Fibroblast of lung (primary cell): ENCODE measurements at regions not wholly inside any gene's neighbourhood (a gene's known extent, or its start where the extent isn't known, plus 50 kb on each side); places are given as distances from the start of the nearest gene placed in this dataset.
A peak's percentile ranks its signal among the peaks of the same experiment; 100 is the strongest.

Source experiments
- DNase-seq, 2 donors: peaks; one replicate each; pipeline versions ENCODE4 v3.0.0 to v3.0.0-alpha.2; 2010; ENCODE audit warnings: low read depth in 2 of 2
- H2AFZ ChIP-seq: 2 replicates; pipeline ENCODE4 v1.5.1; 2012; ENCODE audit warnings: low read length, control low read depth, inconsistent platforms
- H3K27ac ChIP-seq: 2 replicates; pipeline ENCODE4 v1.5.1; 2011; ENCODE audit warnings: low read length, control low read depth; ENCODE audit not compliant: insufficient read depth
- H3K27me3 ChIP-seq: 2 replicates; pipeline ENCODE4 v1.5.1; 2011; ENCODE audit warnings: mild to moderate bottlenecking, low read length; ENCODE audit not compliant: control insufficient read depth, insufficient read depth
- H3K36me3 ChIP-seq: 2 replicates; pipeline ENCODE4 v1.5.1; 2011; ENCODE audit warnings: low read length; ENCODE audit not compliant: control insufficient read depth, insufficient read depth
- H3K4me1 ChIP-seq: 2 replicates; pipeline ENCODE4 v1.5.1; 2011; ENCODE audit warnings: low read length; ENCODE audit not compliant: control insufficient read depth, insufficient read depth; ENCODE audit errors: extremely low read depth
- H3K4me2 ChIP-seq: 2 replicates; pipeline ENCODE4 v1.5.1; 2011; ENCODE audit warnings: low read length, control low read depth; ENCODE audit not compliant: insufficient read depth; ENCODE audit errors: extremely low read depth
- H3K4me3 ChIP-seq, 4 experiments: fragments of 200-600 bp in 1 of 4; sonication (generic) in 1 of 4; replicated peaks in 1 of 4; 2 replicates each; pipeline ENCODE4 v1.5.1; 2011 to 2016; ENCODE audit warnings: low read length in 4 of 4, low read depth in 3 of 4, mild to moderate bottlenecking in 3 of 4, control low read depth in 2 of 4, inconsistent platforms in 1 of 4, mixed read lengths in 1 of 4; ENCODE audit not compliant: insufficient read depth in 1 of 4; ENCODE audit errors: control extremely low read depth in 1 of 4
- H3K79me2 ChIP-seq: 2 replicates; pipeline ENCODE4 v1.5.1; 2012; ENCODE audit warnings: mild to moderate bottlenecking, low read length, inconsistent platforms; ENCODE audit not compliant: control insufficient read depth, insufficient read depth
- H3K9ac ChIP-seq: 2 replicates; pipeline ENCODE4 v1.5.1; 2011; ENCODE audit warnings: mild to moderate bottlenecking, low read length, control low read depth; ENCODE audit not compliant: insufficient read depth
- H3K9me3 ChIP-seq: 2 replicates; pipeline ENCODE4 v1.5.1; 2012; ENCODE audit warnings: low read depth, low read length; ENCODE audit not compliant: control insufficient read depth, insufficient read depth
- H4K20me1 ChIP-seq: 2 replicates; pipeline ENCODE4 v1.5.1; 2011; ENCODE audit warnings: low read length; ENCODE audit not compliant: control insufficient read depth, insufficient read depth; ENCODE audit errors: extremely low read depth
- CTCF ChIP-seq, 2 donors: IDR thresholded peaks in 1 of 2; conservative IDR thresholded peaks in 1 of 2; 1 replicate in 1 of 2; 2 replicates in 1 of 2; pipeline ENCODE4 v1.5.1; 2011 to 2012; ENCODE audit warnings: low read length in 2 of 2, control low read depth in 1 of 2, inconsistent platforms in 1 of 2, low read depth in 1 of 2, mild to moderate bottlenecking in 1 of 2
- EZH2 ChIP-seq: IDR thresholded peaks from 2 replicates; pipeline ENCODE4 v1.5.1; 2012; ENCODE audit warnings: low read length, control low read depth, mild to moderate bottlenecking; ENCODE audit errors: missing control alignments

DNA sequence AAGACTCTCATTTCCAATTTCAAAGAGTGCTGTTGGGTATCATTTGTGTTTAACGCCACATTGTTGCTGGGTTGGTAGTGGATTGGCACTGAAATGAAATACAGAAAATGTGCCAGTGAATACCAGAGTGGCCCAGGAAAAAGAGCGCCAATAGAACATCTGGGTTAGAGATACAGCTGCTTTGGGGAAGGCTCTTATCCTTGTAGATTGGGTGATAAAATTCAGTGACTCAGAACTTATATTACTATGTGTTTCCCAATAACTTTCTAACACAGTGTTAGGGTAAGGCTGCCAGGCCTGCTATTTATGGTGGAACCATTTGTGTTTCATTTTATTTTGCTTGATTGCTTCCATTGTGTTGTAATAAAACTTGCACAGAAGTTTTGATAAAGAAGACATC is 168.2 kb upstream of the SSTR1 start:
- no peaks in the 10 kb centered on the region for H3K9me3 ChIP-seq
- no peaks in the 10 kb centered on the region for H3K4me1 ChIP-seq
- H3K27me3 ChIP-seq = no peaks in the 10 kb centered on the region
- no peaks in the 10 kb centered on the region for H4K20me1 ChIP-seq
- H3K36me3 ChIP-seq = no peaks in the 10 kb centered on the region
- H3K79me2 ChIP-seq = no peaks in the 10 kb centered on the region
- no peak overlapping the region for H3K4me2 ChIP-seq
- DNase-seq = peak in 1 of 2 donors; percentile 51
- no peak overlapping the region for H2AFZ ChIP-seq
- no peak overlapping the region for H3K27ac ChIP-seq
- TF ChIP-seq EZH2 (no peak), CTCF (conservative IDR thresholded peaks at IDR 0.05 in 1 of 2, IDR thresholded peaks at IDR 0.05 in 1 of 2; ENCODE audit: low read depth in 1 of 2, low read length in 2 of 2) (no peak)
- no peak overlapping the region for H3K4me3 ChIP-seq
- H3K9ac ChIP-seq = no peak overlapping the region

GRCh38 chr14:38040411-38040810 is 167.3 kb upstream of the SSTR1 start:
- Histone ChIP-seq H2AFZ (no peak overlapping the region), H3K27ac (no peak overlapping the region), H4K20me1 (no peaks in the 10 kb centered on the region), H3K79me2 (no peaks in the 10 kb centered on the region), H3K4me1 (no peaks in the 10 kb centered on the region), H3K27me3 (no peaks in the 10 kb centered on the region), H3K36me3 (no peaks in the 10 kb centered on the region), H3K9ac (no peak overlapping the region), H3K4me3 (no peak overlapping the region), H3K4me2 (no peak overlapping the region), H3K9me3 (no peaks in the 10 kb centered on the region)
- no peak for DNase-seq
- TF ChIP-seq CTCF (conservative IDR thresholded peaks at IDR 0.05 in 1 of 2, IDR thresholded peaks at IDR 0.05 in 1 of 2; ENCODE audit: low read depth in 1 of 2, low read length in 2 of 2) = no peak
- no peak for TF ChIP-seq EZH2

- Histone ChIP-seq H3K9ac (no peak overlapping the region), H4K20me1 (no peaks in the 10 kb centered on the region), H3K36me3 (no peaks in the 10 kb centered on the region), H3K79me2 (no peaks in the 10 kb centered on the region), H3K27me3 (no peaks in the 10 kb centered on the region), H3K4me2 (peak overlapping the region; percentile 29), H2AFZ (no peak overlapping the region), H3K4me3 (no peak overlapping the region), H3K4me1 (no peaks in the 10 kb centered on the region), H3K27ac (no peak overlapping the region), H3K9me3 (no peaks in the 10 kb centered on the region)
- DNase-seq = peak; percentile 59 to 68
- TF ChIP-seq CTCF (conservative IDR thresholded peaks at IDR 0.05 in 1 of 2, IDR thresholded peaks at IDR 0.05 in 1 of 2; ENCODE audit: low read depth in 1 of 2, low read length in 2 of 2) = no peak
- no peak for TF ChIP-seq EZH2
Measured at GRCh38 chr14:38042322-38042721, 165.4 kb upstream of the SSTR1 start.
